Activated CD4-positive, alpha-beta memory T cell treated with anti-CD3 and anti-CD28 coated beads, Interleukin-2, amount 10 ng/mL, durations not matched to agents 7 days and 5 days (primary cell): ENCODE measurements at regions not wholly inside any gene's neighbourhood (a gene's known extent, or its start where the extent isn't known, plus 50 kb on each side); places are given as distances from the start of the nearest gene placed in this dataset.
"Not testable (repeated sequence)": the region's sequence is repeated elsewhere in the genome, so short reads cannot be mapped to it uniquely, and the experiment has no call there.

ENCODE experiments used
- CTCF ChIA-PET: fragments of 350-600 bp; sonication (Branson Sonifier 250); formaldehyde crosslinking; loops from one replicate; lab custom pipeline; 2021; ENCODE audit warnings: antibody characterized with exemption, inconsistent platforms; lab: Charles Lee
- POLR2A ChIA-PET: fragments of 350-600 bp; sonication (Branson Sonifier 250); formaldehyde crosslinking; loops from one replicate; lab custom pipeline; 2021; ENCODE audit warnings: antibody characterized with exemption; lab: Charles Lee
- DNase-seq: peaks from one replicate; pipeline ENCODE4 v3.0.0-alpha.2; 2020
- H3K27ac Mint-ChIP-seq: one replicate; pipeline ENCODE4 v1.8.0; 2021; ENCODE audit warnings: mild to moderate bottlenecking, mixed read lengths
- H3K27me3 Mint-ChIP-seq: one replicate; pipeline ENCODE4 v1.8.0; 2021; ENCODE audit warnings: mixed read lengths
- H3K36me3 Mint-ChIP-seq: one replicate; pipeline ENCODE4 v1.8.0; 2021; ENCODE audit warnings: low read depth, mixed read lengths
- H3K4me1 Mint-ChIP-seq: one replicate; pipeline ENCODE4 v1.8.0; 2021; ENCODE audit warnings: mixed read lengths
- H3K4me3 Mint-ChIP-seq: one replicate; pipeline ENCODE4 v1.8.0; 2021; ENCODE audit warnings: mild to moderate bottlenecking, mixed read lengths
- H3K9me3 Mint-ChIP-seq: one replicate; pipeline ENCODE4 v1.8.0; 2021; ENCODE audit warnings: mixed read lengths

GRCh38 chr6:97461218-97461617, 178.2 kb upstream of the MMS22L start:
- no peaks in the 10 kb centered on the region for H3K4me1 Mint-ChIP-seq
- no peaks in the 10 kb centered on the region for H3K27me3 Mint-ChIP-seq
- H3K27ac Mint-ChIP-seq, result no peak overlapping the region
- no peak for DNase-seq
- ChIA-PET POLR2A (no interaction called here), CTCF (no interaction called here)
- no peaks in the 10 kb centered on the region for H3K9me3 Mint-ChIP-seq
- H3K4me3 Mint-ChIP-seq, result no peak overlapping the region
- H3K36me3 Mint-ChIP-seq, result no peaks in the 10 kb centered on the region

GRCh38 chr6:97462031-97462430, 179.0 kb upstream of the MMS22L start:
- DNase-seq, result no peak
- Mint-ChIP-seq H3K9me3 (no peaks in the 10 kb centered on the region), H3K27me3 (no peaks in the 10 kb centered on the region), H3K36me3 (no peaks in the 10 kb centered on the region), H3K4me1 (no peaks in the 10 kb centered on the region), H3K4me3 (no peak overlapping the region), H3K27ac (no peak overlapping the region)
- ChIA-PET POLR2A (no interaction called here), CTCF (no interaction called here)

GRCh38 chr6:97462938-97463598, 180.1 kb upstream of the MMS22L start:
- Mint-ChIP-seq H3K4me3 (no peak overlapping the region), H3K4me1 (no peaks in the 10 kb centered on the region), H3K27me3 (no peaks in the 10 kb centered on the region), H3K36me3 (no peaks in the 10 kb centered on the region), H3K9me3 (no peaks in the 10 kb centered on the region), H3K27ac (no peak overlapping the region)
- CTCF ChIA-PET, result no interaction called here
- POLR2A ChIA-PET, result no interaction called here
- DNase-seq, result no peak

- DNase-seq, result no peak
- Mint-ChIP-seq H3K36me3 (no peaks in the 10 kb centered on the region), H3K27ac (no peak overlapping the region), H3K4me1 (no peaks in the 10 kb centered on the region), H3K27me3 (no peaks in the 10 kb centered on the region), H3K4me3 (no peak overlapping the region), H3K9me3 (no peaks in the 10 kb centered on the region)
- CTCF ChIA-PET, result no interaction called here
- POLR2A ChIA-PET, result no interaction called here
These were observed 183.0 kb upstream of the MMS22L start for GRCh38 chr6:97465877-97466561.

- no peaks in the 10 kb centered on the region for H3K27me3 Mint-ChIP-seq
- ChIA-PET CTCF (no interaction called here), POLR2A (interaction anchor here (0.6 kb wide), 1 partner anchor 12 kb away, joined by 4 read pairs; no protein-coding TSS in a partner anchor)
These were observed 186.0 kb upstream of the MMS22L start for GRCh38 chr6:97468981-97469380.

GRCh38 chr6:97469451-97469850, 186.4 kb upstream of the MMS22L start:
- no peaks in the 10 kb centered on the region for H3K4me1 Mint-ChIP-seq
- DNase-seq, result no peak
- no peak overlapping the region for H3K4me3 Mint-ChIP-seq
- no peaks in the 10 kb centered on the region for H3K27me3 Mint-ChIP-seq
- H3K27ac Mint-ChIP-seq, result no peak overlapping the region
- H3K36me3 Mint-ChIP-seq, result no peaks in the 10 kb centered on the region
- ChIA-PET CTCF (no interaction called here), POLR2A (interaction anchor here (0.6 kb wide), 1 partner anchor 11 kb away, joined by 4 read pairs; no protein-coding TSS in a partner anchor)
- H3K9me3 Mint-ChIP-seq, result no peaks in the 10 kb centered on the region

More at GRCh38 chr6:97468981-97469380, 186.0 kb upstream of the MMS22L start:
- DNase-seq, result no peak
- H3K36me3 Mint-ChIP-seq, result no peaks in the 10 kb centered on the region
- H3K27ac Mint-ChIP-seq, result no peak overlapping the region
- H3K9me3 Mint-ChIP-seq, result no peaks in the 10 kb centered on the region
- no peak overlapping the region for H3K4me3 Mint-ChIP-seq
- no peaks in the 10 kb centered on the region for H3K4me1 Mint-ChIP-seq

GRCh38 chr6:97470322-97470721, 187.3 kb upstream of the MMS22L start:
- Mint-ChIP-seq H3K9me3 (no peaks in the 10 kb centered on the region), H3K27me3 (no peaks in the 10 kb centered on the region), H3K4me1 (no peaks in the 10 kb centered on the region), H3K4me3 (no peak overlapping the region), H3K27ac (no peak overlapping the region), H3K36me3 (no peaks in the 10 kb centered on the region)
- ChIA-PET CTCF (no interaction called here), POLR2A (no interaction called here)
- DNase-seq, result no peak

GRCh38 chr6:97473979-97474378, 191.0 kb upstream of the MMS22L start:
- CTCF ChIA-PET, result no interaction called here
- Mint-ChIP-seq H3K4me1 (no peaks in the 10 kb centered on the region), H3K36me3 (no peaks in the 10 kb centered on the region), H3K4me3 (no peak overlapping the region), H3K9me3 (no peaks in the 10 kb centered on the region), H3K27me3 (no peaks in the 10 kb centered on the region), H3K27ac (no peak overlapping the region)
- DNase-seq, result no peak
- POLR2A ChIA-PET, result no interaction called here

- peak; percentile 60 for DNase-seq
- POLR2A ChIA-PET, result no interaction called here
These were observed 214.8 kb upstream of the MMS22L start for GRCh38 chr6:97497713-97498331.

GRCh38 chr6:97501853-97502252, 218.8 kb upstream of the MMS22L start:
- Mint-ChIP-seq H3K36me3 (no peaks in the 10 kb centered on the region), H3K9me3 (no peaks in the 10 kb centered on the region), H3K4me1 (no peaks in the 10 kb centered on the region), H3K27me3 (peaks cover 8% of the 10 kb centered on the region), H3K27ac (no peak overlapping the region), H3K4me3 (no peak overlapping the region)
- ChIA-PET CTCF (no interaction called here), POLR2A (no interaction called here)
- DNase-seq, result no peak

More at GRCh38 chr6:97497713-97498331, 214.8 kb upstream of the MMS22L start:
- Mint-ChIP-seq H3K27me3 (peaks cover 7% of the 10 kb centered on the region), H3K36me3 (no peaks in the 10 kb centered on the region), H3K27ac (no peak overlapping the region), H3K9me3 (no peaks in the 10 kb centered on the region), H3K4me3 (no peak overlapping the region), H3K4me1 (no peaks in the 10 kb centered on the region)
- CTCF ChIA-PET, result interaction anchor here (1.1 to 2.5 kb wide), 2 partner anchors 11 to 1622 kb away, joined by 3 to 8 read pairs; no protein-coding TSS in a partner anchor

- DNase-seq, result no peak
- Mint-ChIP-seq H3K27ac (no peak overlapping the region), H3K9me3 (no peaks in the 10 kb centered on the region), H3K36me3 (no peaks in the 10 kb centered on the region), H3K4me3 (no peak overlapping the region), H3K27me3 (peaks cover 2% of the 10 kb centered on the region), H3K4me1 (no peaks in the 10 kb centered on the region)
- CTCF ChIA-PET, result no interaction called here
- POLR2A ChIA-PET, result no interaction called here
These were observed 225.6 kb upstream of the MMS22L start for GRCh38 chr6:97508646-97509045.

GRCh38 chr6:97513260-97513659, 230.2 kb upstream of the MMS22L start:
- H3K36me3 Mint-ChIP-seq, POLR2A ChIA-PET, H3K27me3 Mint-ChIP-seq, H3K9me3 Mint-ChIP-seq, DNase-seq, H3K4me1 Mint-ChIP-seq, CTCF ChIA-PET, H3K27ac Mint-ChIP-seq, H3K4me3 Mint-ChIP-seq: not testable (repeated sequence)

- Mint-ChIP-seq H3K4me3 (no peak overlapping the region), H3K27me3 (no peaks in the 10 kb centered on the region), H3K36me3 (no peaks in the 10 kb centered on the region), H3K27ac (no peak overlapping the region), H3K9me3 (no peaks in the 10 kb centered on the region), H3K4me1 (no peaks in the 10 kb centered on the region)
- ChIA-PET POLR2A (no interaction called here), CTCF (no interaction called here)
- no peak for DNase-seq
These were observed 241.8 kb upstream of the MMS22L start for GRCh38 chr6:97524811-97525210.
